Middle frontal gyrus (tissue), 1 donor: ENCODE measurements at regions not wholly inside any gene's neighbourhood (a gene's known extent, or its start where the extent isn't known, plus 50 kb on each side); places are given as distances from the start of the nearest gene placed in this dataset.
"Not testable (repeated sequence)": the region's sequence is repeated elsewhere in the genome, so short reads cannot be mapped to it uniquely, and the experiment has no call there.

ENCODE experiments used
- DNase-seq: peaks from one replicate; pipeline ENCODE4 v3.0.0-alpha.2; 2015; ENCODE audit warnings: low spot score; ENCODE audit errors: extremely low spot score

DNA sequence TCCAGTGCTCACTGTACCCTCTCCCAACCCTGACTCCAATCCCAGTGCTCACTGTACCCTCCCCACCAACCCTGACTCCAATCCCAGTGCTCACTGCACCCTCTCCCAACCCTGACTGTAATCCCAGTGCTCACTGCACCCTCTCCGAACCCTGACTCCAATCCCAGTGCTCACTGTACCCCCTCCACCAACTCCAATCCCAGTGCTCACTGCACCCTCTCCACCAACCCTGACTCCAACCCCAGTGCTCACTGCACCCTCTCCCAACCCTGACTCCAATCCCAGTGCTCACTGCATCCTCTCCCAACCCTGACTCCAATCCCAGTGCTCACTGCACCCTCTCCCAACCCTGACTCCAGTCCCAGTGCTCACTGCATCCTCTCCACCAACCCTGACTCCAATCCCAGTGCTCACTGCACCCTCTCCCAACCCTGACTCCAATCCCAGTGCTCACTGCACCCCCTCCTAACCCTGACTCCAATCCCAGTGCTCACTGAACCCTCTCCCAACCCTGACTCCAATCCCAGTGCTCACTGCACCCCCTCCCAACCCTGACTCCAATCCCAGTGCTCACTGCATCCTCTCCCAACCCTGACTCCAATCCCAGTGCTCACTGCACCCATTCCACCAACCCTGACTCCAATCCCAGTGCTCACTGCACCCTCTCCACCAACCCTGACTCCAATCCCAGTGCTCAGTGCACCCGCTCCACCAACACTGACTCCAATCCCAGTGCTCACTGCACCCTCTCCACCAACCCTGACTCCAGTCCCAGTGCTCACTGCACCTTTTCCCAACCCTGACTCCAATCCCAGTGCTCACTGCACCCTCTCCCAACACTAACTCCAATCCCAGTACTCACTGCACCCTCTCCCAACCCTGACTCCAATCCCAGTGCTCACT is 136.3 kb upstream of the ZNF618 start:
- DNase-seq: not testable (repeated sequence)

DNA sequence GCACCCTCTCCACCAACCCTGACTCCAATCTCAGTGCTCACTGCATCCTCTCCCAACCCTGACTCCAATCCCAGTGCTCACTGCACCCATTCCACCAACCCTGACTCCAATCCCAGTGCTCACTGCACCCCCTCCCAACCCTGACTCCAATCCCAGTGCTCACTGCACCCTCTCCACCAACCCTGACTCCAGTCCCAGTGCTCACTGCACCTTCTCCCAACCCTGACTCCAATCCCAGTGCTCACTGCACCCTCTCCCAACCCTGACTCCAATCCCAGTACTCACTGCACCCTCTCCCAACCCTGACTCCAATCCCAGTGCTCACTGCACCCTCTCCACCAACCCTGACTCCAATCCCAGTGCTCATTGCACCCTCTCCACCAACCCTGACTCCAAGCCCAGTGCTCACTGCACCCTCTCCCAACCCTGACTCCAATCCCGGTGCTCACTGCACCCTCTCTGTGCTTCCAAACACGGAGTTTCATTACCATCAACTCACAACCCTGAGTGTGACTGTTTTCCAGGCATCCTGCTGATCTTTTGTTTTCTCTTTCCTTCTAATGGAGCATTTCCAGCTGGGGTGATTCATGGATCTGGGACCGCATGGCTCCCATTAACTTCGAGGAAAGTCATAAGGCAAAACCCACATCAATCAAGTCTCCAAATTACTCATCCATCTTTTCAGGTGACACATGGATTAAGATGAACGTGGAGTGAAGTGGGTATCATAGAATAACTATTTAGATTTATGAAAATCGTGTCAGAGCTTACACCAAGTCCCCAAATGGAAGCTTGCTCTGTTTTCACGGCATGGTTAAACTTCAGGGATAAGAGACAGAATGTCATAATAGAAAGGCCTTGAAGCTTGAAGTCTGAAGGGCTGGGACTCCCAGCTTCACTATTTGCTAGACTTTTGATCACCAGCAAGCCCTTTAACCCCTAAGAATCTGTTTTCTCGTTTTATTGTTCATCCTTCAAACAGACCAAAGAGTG is 135.3 kb upstream of the ZNF618 start:
- not testable (repeated sequence) for DNase-seq

DNA sequence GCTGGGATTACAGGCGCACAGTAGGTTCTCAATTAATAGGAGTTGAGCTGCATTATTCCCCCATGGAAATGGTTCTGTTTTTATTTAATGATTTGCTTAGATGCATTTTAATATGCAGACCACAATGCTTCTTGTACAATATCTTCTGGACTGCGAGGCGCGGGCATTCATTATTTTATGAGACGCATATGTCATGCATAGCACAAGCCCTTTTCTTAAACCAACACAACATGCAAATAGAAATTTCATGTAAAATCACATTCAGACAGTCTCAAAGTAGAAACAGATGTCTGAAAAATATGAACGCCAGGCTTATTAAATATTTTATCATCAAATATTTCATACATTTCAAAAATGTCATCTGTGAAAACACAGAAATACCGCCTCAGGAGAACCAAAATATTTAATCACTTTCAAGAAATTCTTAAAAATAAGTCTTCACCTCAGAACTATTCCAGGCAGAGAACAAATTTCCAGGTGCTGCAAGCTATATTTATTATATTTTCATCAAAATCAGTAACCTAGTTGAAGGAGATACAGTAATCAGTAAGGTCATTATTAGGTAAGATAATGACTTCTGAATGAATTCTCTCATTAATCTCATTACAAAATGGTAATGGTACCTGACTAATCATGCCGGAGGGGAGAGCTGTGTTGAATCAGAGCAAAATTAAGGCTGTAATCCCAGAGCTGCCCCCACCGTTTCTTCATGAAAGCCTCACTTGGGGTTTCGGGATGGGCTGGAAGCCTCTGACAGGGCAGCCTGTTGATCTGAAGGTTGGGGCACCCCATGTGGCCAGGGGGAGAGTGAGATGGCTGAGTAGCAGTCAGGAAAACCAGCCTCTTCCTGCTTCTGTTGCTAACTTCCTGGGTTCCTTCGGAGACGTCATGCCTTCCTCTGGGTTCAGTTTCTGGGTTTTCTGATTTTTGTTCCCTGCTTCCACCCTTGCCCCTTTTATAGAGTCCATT is 133.9 kb upstream of the ZNF618 start:
- no peak for DNase-seq

DNA sequence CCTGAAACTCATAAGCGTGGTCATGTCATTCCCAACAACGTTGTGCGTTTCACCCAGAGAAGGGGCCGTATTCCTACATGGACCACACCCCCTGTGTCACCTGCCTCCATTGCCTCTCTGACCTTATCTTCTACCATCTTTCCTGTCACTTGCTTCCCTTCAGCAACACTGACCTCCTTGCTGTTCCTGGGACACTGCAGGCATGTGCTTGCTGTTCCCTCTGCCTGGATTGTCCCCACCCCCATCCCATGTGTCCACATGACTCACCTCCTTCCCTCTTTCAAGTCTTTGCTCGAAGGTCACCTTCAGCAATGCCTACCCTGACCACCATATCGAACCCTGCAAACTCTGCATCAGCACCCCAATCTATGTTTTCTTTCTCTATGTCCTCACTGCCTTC is 133.2 kb upstream of the ZNF618 start:
- no peak for DNase-seq

DNA sequence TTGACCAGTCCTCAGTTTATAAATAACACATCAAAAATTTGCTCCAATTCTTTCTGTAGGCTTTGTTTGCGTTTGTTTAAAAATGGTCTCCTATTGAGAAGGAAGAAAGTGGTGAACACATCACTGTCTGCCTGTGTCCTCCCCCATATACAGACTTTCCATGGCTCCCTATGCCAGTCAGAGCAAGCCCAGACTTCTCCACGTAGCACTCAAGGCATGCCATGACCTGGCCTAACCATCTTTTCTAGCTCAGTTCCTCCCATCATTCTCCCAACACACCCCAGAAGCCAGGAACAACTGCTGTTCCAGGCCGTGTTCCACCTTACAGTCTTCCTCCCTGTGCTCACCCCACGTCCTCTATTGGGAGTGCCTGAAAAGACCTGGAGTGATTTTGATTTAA is 129.6 kb upstream of the ZNF618 start:
- DNase-seq: no peak

GRCh38 chr9:113748135-113748534 is 128.0 kb upstream of the ZNF618 start:
- no peak for DNase-seq

- no peak for DNase-seq
Measured at GRCh38 chr9:113753398-113754119, 122.5 kb upstream of the ZNF618 start.

GRCh38 chr9:113754739-113755138 is 121.4 kb upstream of the ZNF618 start:
- DNase-seq: no peak

- no peak for DNase-seq
Measured at GRCh38 chr9:113755433-113755832, 120.7 kb upstream of the ZNF618 start.

GRCh38 chr9:113756476-113757192 is 119.5 kb upstream of the ZNF618 start:
- no peak for DNase-seq

GRCh38 chr9:113763429-113763828 is 112.7 kb upstream of the ZNF618 start:
- DNase-seq: no peak

GRCh38 chr9:113764572-113764971 is 111.5 kb upstream of the ZNF618 start:
- no peak for DNase-seq

DNA sequence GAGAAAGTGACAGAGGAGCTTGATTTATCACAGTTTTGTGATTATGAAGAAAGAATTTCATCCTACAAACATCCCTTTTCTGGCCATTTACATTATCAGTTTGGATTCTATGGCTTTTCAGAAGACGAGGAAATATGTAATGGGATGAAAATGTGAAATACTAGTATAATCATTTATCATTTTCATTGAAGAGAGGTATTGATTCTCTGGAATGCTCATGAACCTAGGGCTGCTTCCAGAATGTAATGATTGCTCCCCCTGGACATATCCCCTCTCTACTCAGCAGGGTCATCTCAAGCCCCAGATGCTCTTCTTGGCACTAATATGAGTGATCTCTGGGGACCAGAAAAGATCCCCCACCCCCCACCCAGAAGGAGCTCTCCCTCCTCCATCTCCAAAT is 106.7 kb upstream of the ZNF618 start:
- DNase-seq: no peak

- no peak for DNase-seq
Measured at GRCh38 chr9:113770396-113770795, 105.7 kb upstream of the ZNF618 start.

DNA sequence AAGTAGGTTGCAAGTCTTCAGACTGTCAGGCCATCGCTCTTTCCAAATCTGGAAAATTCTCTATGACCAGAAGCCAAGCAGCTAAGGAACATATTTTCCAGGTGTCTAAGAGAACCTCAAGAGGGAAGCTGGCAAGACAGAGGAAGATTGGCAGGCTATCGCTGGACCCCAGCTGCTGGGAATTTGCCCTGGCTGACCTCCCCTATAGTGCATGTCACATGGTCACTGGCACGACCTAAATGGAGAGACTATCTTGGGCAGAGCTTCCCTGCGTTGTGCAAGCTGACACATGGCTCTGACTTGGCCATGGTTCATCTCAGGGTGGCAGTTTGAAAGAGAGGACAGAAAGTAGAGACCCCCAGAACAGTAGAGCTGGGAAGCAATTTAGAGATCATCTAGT is 104.9 kb upstream of the ZNF618 start:
- DNase-seq: no peak

GRCh38 chr9:113772121-113772810 is 103.8 kb upstream of the ZNF618 start:
- DNase-seq: no peak

- no peak for DNase-seq
Measured at GRCh38 chr9:113774963-113775362, 101.1 kb upstream of the ZNF618 start.

DNA sequence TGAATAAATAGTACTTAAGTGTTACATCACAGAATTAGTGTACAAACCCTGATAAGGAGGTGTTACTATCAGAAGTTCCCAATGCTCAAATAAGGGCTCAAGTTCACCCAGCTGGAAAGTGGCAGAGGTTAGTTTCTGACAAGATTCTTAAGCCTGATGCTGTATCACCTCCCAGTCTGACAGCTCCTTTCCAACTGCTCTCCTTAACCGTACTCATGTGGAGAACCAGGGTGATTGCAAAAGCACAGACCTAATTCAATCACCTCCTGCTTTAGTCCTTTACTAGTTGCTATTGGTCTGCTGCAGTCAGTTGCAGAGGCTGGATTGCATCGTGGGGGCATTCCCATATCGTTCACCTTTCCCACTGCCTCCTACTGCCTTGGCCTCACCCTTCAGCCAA is 100.4 kb upstream of the ZNF618 start:
- DNase-seq: no peak

DNA sequence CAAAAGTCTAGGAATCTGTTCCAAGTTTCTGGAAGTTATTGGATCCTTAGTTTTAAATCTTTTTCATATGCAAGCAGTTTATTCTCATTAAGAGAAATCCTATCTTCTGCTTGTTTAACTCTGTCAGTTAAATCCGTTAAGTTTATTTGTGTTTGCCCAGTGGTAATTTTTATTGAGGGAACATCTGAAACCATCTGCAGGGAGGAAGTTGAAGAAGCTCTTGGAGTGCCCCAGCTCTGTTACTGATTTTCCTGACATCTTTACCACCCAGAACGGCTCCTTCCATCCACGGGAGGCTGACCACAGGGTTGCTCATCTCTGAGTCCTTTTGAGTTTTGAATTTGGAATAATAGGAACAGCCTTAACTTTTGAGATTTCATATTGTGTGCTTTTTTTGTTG is 99.9 kb upstream of the ZNF618 start:
- DNase-seq: no peak
